ENCODE measurements at regions not wholly inside any gene's neighbourhood (a gene's known extent, or its start where the extent isn't known, plus 50 kb on each side); places are given as distances from the start of the nearest gene placed in this dataset.

GRCh38 chr13:109667056-109667455, 119.3 kb downstream of the IRS2 start:
- H3K4me1 ChIP-seq (ENCODE audit: insufficient read depth, low read length, severe bottlenecking) = no peaks in the 10 kb centered on the region
- H3K9me2 ChIP-seq (ENCODE audit: low read depth, low read length) = no peaks in the 10 kb centered on the region
- no peaks in the 10 kb centered on the region for H3K36me3 ChIP-seq (ENCODE audit: insufficient read depth, low read length)
- H3K9ac ChIP-seq (ENCODE audit: low read length) = no peak overlapping the region
- H3K9me3 ChIP-seq (ENCODE audit: low read length) = no peaks in the 10 kb centered on the region
- no peaks in the 10 kb centered on the region for H3F3A ChIP-seq (ENCODE audit: insufficient read depth, low read length)
- no peaks in the 10 kb centered on the region for H4K20me1 ChIP-seq (ENCODE audit: insufficient read depth, low read length)
- H3K27ac ChIP-seq (ENCODE audit: low read depth, low read length, poor library complexity, severe bottlenecking) = no peak overlapping the region
- no peak overlapping the region for H2AFZ ChIP-seq (ENCODE audit: low read length)
- H3K79me2 ChIP-seq (ENCODE audit: insufficient read depth, low read length) = no peaks in the 10 kb centered on the region
- H3K4me3 ChIP-seq (ENCODE audit: low read depth, low read length, poor library complexity, severe bottlenecking) = no peak overlapping the region
- no peak overlapping the region for H3K4me2 ChIP-seq (ENCODE audit: low read length)
- H3K27me3 ChIP-seq (ENCODE audit: insufficient read depth, low read length) = no peaks in the 10 kb centered on the region
- no peak for TF ChIP-seq EZH2 (IDR thresholded peaks at IDR 0.05; ENCODE audit: borderline replicate concordance, low read length)
- TF ChIP-seq, protein P1, sequence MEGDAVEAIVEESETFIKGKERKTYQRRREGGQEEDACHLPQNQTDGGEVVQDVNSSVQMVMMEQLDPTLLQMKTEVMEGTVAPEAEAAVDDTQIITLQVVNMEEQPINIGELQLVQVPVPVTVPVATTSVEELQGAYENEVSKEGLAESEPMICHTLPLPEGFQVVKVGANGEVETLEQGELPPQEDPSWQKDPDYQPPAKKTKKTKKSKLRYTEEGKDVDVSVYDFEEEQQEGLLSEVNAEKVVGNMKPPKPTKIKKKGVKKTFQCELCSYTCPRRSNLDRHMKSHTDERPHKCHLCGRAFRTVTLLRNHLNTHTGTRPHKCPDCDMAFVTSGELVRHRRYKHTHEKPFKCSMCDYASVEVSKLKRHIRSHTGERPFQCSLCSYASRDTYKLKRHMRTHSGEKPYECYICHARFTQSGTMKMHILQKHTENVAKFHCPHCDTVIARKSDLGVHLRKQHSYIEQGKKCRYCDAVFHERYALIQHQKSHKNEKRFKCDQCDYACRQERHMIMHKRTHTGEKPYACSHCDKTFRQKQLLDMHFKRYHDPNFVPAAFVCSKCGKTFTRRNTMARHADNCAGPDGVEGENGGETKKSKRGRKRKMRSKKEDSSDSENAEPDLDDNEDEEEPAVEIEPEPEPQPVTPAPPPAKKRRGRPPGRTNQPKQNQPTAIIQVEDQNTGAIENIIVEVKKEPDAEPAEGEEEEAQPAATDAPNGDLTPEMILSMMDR (IDR thresholded peaks at IDR 0.05; ENCODE audit: low read length) = no peak

GRCh38 chr13:109666656-109667055, 119.7 kb downstream of the IRS2 start:
- no peaks in the 10 kb centered on the region for H3K9me2 ChIP-seq (ENCODE audit: low read depth, low read length)
- no peak overlapping the region for H3K4me2 ChIP-seq (ENCODE audit: low read length)
- TF ChIP-seq EZH2 (IDR thresholded peaks at IDR 0.05; ENCODE audit: borderline replicate concordance, low read length) = no peak
- TF ChIP-seq, protein P1 (IDR thresholded peaks at IDR 0.05; ENCODE audit: low read length) = no peak
- no peak overlapping the region for H3K4me3 ChIP-seq (ENCODE audit: low read depth, low read length, poor library complexity, severe bottlenecking)
- no peaks in the 10 kb centered on the region for H4K20me1 ChIP-seq (ENCODE audit: insufficient read depth, low read length)
- H2AFZ ChIP-seq (ENCODE audit: low read length) = no peak overlapping the region
- no peak overlapping the region for H3K9ac ChIP-seq (ENCODE audit: low read length)
- no peaks in the 10 kb centered on the region for H3K9me3 ChIP-seq (ENCODE audit: low read length)
- no peaks in the 10 kb centered on the region for H3F3A ChIP-seq (ENCODE audit: insufficient read depth, low read length)
- no peaks in the 10 kb centered on the region for H3K27me3 ChIP-seq (ENCODE audit: insufficient read depth, low read length)
- H3K36me3 ChIP-seq (ENCODE audit: insufficient read depth, low read length) = no peaks in the 10 kb centered on the region
- H3K79me2 ChIP-seq (ENCODE audit: insufficient read depth, low read length) = no peaks in the 10 kb centered on the region
- H3K27ac ChIP-seq (ENCODE audit: low read depth, low read length, poor library complexity, severe bottlenecking) = no peak overlapping the region
- no peaks in the 10 kb centered on the region for H3K4me1 ChIP-seq (ENCODE audit: insufficient read depth, low read length, severe bottlenecking)

DNA sequence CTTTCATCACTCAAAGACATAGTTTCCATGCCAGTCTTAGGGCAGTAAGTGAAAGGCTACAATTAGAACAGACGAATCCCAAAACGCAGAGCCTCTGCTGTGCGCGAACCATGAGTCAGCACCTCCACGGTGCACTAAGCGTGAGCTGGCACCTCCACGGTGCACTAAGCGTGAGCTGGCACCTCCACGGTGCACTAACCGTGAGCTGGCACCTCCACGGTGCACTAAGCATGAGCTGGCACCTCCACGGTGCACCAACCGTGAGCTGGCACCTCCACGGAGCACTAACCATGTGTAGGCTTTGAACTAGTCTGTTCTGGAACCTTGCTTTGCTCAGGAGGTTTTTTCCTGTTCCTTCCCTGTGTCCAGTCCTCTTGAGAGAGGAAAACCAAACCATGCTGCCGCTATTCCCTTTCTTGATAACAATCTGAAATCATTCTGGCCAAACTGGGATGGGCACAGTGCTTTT, 120.6 kb downstream of the IRS2 start:
- Histone ChIP-seq H3K27ac (ENCODE audit: low read depth, low read length, poor library complexity, severe bottlenecking) (no peak overlapping the region), H3K36me3 (ENCODE audit: insufficient read depth, low read length) (no peaks in the 10 kb centered on the region), H3K27me3 (ENCODE audit: insufficient read depth, low read length) (no peaks in the 10 kb centered on the region), H3K4me2 (ENCODE audit: low read length) (no peak overlapping the region), H2AFZ (ENCODE audit: low read length) (no peak overlapping the region), H3K9ac (ENCODE audit: low read length) (no peak overlapping the region), H3K4me3 (ENCODE audit: low read depth, low read length, poor library complexity, severe bottlenecking) (no peak overlapping the region), H3K4me1 (ENCODE audit: insufficient read depth, low read length, severe bottlenecking) (no peaks in the 10 kb centered on the region), H3K9me2 (ENCODE audit: low read depth, low read length) (no peaks in the 10 kb centered on the region), H4K20me1 (ENCODE audit: insufficient read depth, low read length) (no peaks in the 10 kb centered on the region), H3K9me3 (ENCODE audit: low read length) (no peaks in the 10 kb centered on the region), H3K79me2 (ENCODE audit: insufficient read depth, low read length) (no peaks in the 10 kb centered on the region), H3F3A (ENCODE audit: insufficient read depth, low read length) (no peaks in the 10 kb centered on the region)
- no peak for TF ChIP-seq EZH2 (IDR thresholded peaks at IDR 0.05; ENCODE audit: borderline replicate concordance, low read length)

DNA sequence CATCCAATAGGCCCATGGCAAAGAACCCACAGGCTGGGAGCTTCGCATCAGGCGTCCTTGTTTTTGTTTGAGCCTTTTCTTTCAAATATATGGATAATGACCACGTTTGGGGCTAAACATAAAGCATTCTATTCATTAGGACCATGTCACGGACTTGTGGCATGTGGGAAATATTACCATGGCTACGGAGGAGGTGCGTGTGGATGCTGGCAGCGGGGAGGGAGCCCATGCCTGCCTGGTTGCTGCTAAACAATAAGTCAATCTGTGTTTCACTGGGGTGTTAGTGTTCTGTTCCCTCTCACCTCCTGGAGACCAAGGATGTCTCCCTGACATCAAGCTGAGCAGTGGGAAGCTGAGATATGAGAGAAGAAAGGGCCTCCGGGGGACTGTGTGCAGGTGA, 121.1 kb downstream of the IRS2 start:
- H3K9me2 ChIP-seq (ENCODE audit: low read depth, low read length) = no peaks in the 10 kb centered on the region
- no peaks in the 10 kb centered on the region for H3F3A ChIP-seq (ENCODE audit: insufficient read depth, low read length)
- TF ChIP-seq EZH2 (IDR thresholded peaks at IDR 0.05; ENCODE audit: borderline replicate concordance, low read length) = no peak
- TF ChIP-seq, protein P1 (IDR thresholded peaks at IDR 0.05; ENCODE audit: low read length) = no peak
- no peak overlapping the region for H3K4me2 ChIP-seq (ENCODE audit: low read length)
- no peak overlapping the region for H3K9ac ChIP-seq (ENCODE audit: low read length)
- H3K4me3 ChIP-seq (ENCODE audit: low read depth, low read length, poor library complexity, severe bottlenecking) = no peak overlapping the region
- no peaks in the 10 kb centered on the region for H3K9me3 ChIP-seq (ENCODE audit: low read length)
- no peaks in the 10 kb centered on the region for H3K27me3 ChIP-seq (ENCODE audit: insufficient read depth, low read length)
- H3K36me3 ChIP-seq (ENCODE audit: insufficient read depth, low read length) = no peaks in the 10 kb centered on the region
- no peaks in the 10 kb centered on the region for H3K4me1 ChIP-seq (ENCODE audit: insufficient read depth, low read length, severe bottlenecking)
- H2AFZ ChIP-seq (ENCODE audit: low read length) = no peak overlapping the region
- H4K20me1 ChIP-seq (ENCODE audit: insufficient read depth, low read length) = no peaks in the 10 kb centered on the region
- no peak overlapping the region for H3K27ac ChIP-seq (ENCODE audit: low read depth, low read length, poor library complexity, severe bottlenecking)
- H3K79me2 ChIP-seq (ENCODE audit: insufficient read depth, low read length) = no peaks in the 10 kb centered on the region
